HG03039 (cell line): ENCODE measurements at regions not wholly inside any gene's neighbourhood (a gene's known extent, or its start where the extent isn't known, plus 50 kb on each side); places are given as distances from the start of the nearest gene placed in this dataset.

ENCODE experiments used
- ATAC-seq: cut with Tn5 transposase; IDR thresholded peaks from one replicate; pipeline ENCODE4 v1.9.1; 2021; ENCODE audit warnings: mild to moderate bottlenecking, moderate library complexity; ENCODE audit not compliant: unreplicated experiment

GRCh38 chr1:5436808-5437207, 555.4 kb downstream of the NPHP4 start:
- ATAC-seq, result no peak

- ATAC-seq, result no peak
Observed at GRCh38 chr1:5435414-5435813, 556.8 kb downstream of the NPHP4 start.

GRCh38 chr1:5432436-5432835, 559.8 kb downstream of the NPHP4 start:
- ATAC-seq, result no peak

- no peak for ATAC-seq
Observed at GRCh38 chr1:5430911-5431697, 561.1 kb downstream of the NPHP4 start.

GRCh38 chr1:5430136-5430535, 562.1 kb downstream of the NPHP4 start:
- ATAC-seq, result no peak

GRCh38 chr1:5428351-5428750, 563.9 kb downstream of the NPHP4 start:
- ATAC-seq, result no peak

- no peak for ATAC-seq
Observed at GRCh38 chr1:5427026-5427613, 565.1 kb downstream of the NPHP4 start.

GRCh38 chr1:5424802-5425703, 567.2 kb downstream of the NPHP4 start:
- no peak for ATAC-seq

GRCh38 chr1:5423109-5423508, 569.1 kb downstream of the NPHP4 start:
- ATAC-seq, result no peak

GRCh38 chr1:5419501-5419900, 572.7 kb downstream of the NPHP4 start:
- ATAC-seq, result no peak

GRCh38 chr1:5416518-5416917, 575.7 kb downstream of the NPHP4 start:
- no peak for ATAC-seq

- ATAC-seq, result no peak
Observed at GRCh38 chr1:5415606-5416005, 576.6 kb downstream of the NPHP4 start.

GRCh38 chr1:5410652-5411051, 581.6 kb downstream of the NPHP4 start:
- ATAC-seq, result no peak

GRCh38 chr1:5408401-5408800, 583.8 kb downstream of the NPHP4 start:
- ATAC-seq, result no peak

- no peak for ATAC-seq
Observed at GRCh38 chr1:5405263-5405662, 587.0 kb downstream of the NPHP4 start.

- ATAC-seq, result no peak
Observed at GRCh38 chr1:5404412-5405203, 587.6 kb downstream of the NPHP4 start.

GRCh38 chr1:5403935-5404334, 588.3 kb downstream of the NPHP4 start:
- ATAC-seq, result no peak

GRCh38 chr1:5402618-5403017, 589.6 kb downstream of the NPHP4 start:
- ATAC-seq, result no peak

GRCh38 chr1:5399771-5400170, 592.5 kb downstream of the NPHP4 start:
- ATAC-seq, result no peak

GRCh38 chr1:5396593-5396992, 595.6 kb downstream of the NPHP4 start:
- ATAC-seq, result no peak

- no peak for ATAC-seq
Observed at GRCh38 chr1:5394111-5394510, 598.1 kb downstream of the NPHP4 start.
